HG02885 (cell line): ENCODE measurements at regions not wholly inside any gene's neighbourhood (a gene's known extent, or its start where the extent isn't known, plus 50 kb on each side); places are given as distances from the start of the nearest gene placed in this dataset.

Source experiments
- ATAC-seq: cut with Tn5 transposase; IDR thresholded peaks from one replicate; pipeline ENCODE4 v1.9.1; 2021; ENCODE audit warnings: mild to moderate bottlenecking; ENCODE audit not compliant: unreplicated experiment, poor library complexity

DNA sequence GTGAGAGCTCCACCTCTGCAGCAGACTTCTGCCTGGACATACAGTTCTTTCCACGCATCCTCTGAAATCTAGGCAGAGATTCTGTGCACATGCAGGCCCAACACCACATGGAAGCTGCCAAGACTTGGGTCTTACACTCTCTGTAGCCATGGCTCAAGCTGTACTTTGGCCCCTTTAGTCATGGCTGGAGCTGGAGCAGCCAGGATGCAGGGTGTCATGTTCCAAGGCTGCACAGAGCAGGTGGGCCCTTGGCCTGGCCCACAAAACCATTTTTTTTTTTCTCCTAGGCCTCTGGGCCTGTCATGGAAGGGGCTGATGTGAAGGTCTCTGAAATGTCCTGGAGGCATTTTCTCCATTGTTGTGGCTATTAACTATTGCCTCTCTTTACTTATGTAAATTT lies 990.5 kb upstream of the ADGRL3 start:
- ATAC-seq, result no peak

DNA sequence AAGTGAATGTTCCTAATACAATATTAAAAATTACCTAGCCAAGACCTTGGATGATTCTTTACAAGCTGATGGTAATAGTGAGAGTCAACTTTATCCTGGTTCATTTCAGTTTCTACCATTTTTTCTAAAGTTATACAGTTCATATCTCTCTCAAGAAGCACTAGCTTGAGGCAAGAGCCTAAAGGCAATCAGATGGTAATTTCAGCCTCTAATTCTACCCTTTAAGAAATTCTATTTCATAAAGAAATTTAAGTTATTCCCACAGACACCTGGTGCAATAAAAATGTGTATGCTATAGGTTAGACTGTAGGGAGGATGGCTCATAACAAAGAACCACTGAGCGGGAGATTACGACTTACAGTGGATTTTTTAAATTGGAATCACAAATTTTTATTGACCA lies 984.2 kb upstream of the ADGRL3 start:
- ATAC-seq, result no peak

- no peak for ATAC-seq
These were observed 983.4 kb upstream of the ADGRL3 start for GRCh38 chr4:60216752-60217151.

DNA sequence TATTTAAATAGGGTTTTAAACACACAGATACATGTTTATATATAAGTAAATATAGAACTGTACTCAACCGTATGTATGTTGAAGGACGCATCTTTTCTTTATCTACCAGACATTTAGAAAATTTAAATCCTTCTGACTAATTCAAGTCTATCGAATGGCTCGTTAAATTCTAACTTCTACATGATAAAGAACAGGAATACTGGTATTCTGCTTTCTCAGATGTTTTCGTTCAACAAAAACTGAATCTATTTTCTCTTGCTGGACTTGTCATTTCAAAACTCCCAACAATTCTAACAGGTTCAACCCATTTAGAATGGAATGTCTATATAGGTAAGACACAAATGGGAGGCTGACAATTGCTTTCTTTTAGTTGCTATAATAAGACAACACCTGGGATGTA lies 978.3 kb upstream of the ADGRL3 start:
- no peak for ATAC-seq

DNA sequence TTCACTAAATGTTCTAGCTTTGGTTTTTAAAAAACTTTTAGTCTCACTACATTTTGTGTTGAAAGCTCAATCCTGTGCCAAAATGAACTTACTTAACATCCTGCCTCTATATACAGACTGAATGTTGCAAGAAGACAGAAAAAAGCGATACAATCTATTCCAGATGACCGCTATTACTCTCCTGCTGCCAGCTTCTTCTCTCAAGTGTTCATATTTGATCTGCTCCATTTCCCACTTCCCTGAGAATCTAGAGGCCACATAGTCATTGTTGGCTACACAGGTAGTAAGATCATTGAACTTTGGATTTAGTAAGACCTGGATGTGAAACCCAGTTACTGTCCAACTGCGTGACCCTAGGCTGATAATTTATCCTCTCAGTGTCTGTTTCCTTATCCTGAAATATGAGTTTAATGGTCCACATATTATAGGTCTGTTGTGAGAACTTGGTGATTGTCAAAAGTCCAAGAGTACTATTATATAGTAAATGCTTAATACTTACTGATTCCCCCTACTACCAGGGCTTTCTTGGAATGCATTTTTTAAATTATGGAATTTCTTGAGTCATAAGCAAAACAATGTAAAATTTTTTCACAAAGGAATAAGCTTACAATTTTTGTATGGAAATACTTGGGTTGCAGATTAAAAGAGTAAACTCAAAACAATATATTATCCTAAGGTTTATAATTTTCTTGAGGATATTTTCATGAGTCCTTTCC lies 976.8 kb upstream of the ADGRL3 start:
- ATAC-seq, result no peak

GRCh38 chr4:60241866-60242265 lies 958.3 kb upstream of the ADGRL3 start:
- no peak for ATAC-seq

GRCh38 chr4:60249784-60250183 lies 950.3 kb upstream of the ADGRL3 start:
- no peak for ATAC-seq

GRCh38 chr4:60250657-60251056 lies 949.5 kb upstream of the ADGRL3 start:
- no peak for ATAC-seq

- no peak for ATAC-seq
These were observed 940.3 kb upstream of the ADGRL3 start for GRCh38 chr4:60259781-60260180.

DNA sequence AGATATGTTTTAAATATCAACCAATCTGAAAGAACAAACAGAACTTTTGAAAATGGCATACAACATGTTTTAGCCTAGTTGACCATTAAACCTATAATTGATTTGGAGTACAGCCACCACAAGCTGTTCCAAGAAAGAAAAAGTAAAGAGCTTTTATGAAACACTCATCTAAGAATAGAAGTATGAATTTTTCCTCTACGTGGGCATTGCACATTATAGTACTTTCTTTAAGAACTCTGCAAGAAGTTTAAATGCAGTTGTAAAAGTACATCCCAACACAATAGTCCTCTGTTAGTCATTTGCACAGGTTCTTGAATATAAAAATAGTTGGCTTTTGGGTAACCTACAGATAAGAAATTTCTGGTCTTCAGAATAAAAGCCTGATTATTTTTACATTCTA lies 933.6 kb upstream of the ADGRL3 start:
- no peak for ATAC-seq

DNA sequence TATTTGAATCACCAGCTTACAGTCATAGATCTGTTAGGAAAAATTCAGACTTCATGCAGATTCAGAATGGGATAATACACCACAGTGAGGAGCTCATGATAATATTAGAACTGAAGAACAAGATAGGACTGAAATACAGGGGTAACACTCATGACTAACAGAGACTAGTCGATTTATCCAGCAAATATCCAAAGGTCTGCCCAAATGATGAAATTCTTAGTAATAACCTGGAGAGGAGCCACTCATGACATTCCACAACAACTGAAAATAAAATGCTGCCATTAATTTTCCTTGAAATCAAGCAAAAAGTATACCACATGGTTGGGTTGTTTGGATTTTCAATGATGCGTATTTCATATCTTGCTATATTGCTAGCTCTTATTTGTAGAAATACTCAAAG lies 903.7 kb upstream of the ADGRL3 start:
- no peak for ATAC-seq

DNA sequence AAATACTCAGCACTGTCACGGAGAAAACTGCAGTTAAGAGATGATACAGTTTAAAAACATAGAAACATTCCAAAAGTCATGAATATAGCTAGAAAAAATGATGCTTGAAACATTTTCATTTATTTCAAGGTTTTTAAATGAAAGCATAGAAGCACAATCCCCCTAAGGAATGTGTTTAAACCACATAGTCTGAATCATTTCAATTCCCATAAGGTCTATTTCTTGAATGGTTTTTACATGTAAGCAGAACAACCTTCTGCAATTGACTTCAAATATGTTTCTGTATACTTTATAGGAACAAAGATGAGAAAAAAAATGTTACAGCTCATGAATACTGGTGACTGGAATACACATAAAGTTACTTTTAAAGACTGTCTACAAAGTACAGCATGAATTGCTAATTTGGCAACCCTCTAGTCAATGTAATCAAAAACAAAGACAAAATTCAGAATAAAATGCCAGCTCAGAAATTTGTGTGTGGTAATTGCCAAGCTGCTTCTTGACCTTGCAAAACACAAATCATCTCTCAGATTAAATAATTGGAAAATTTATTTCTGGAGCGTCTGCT lies 886.4 kb upstream of the ADGRL3 start:
- no peak for ATAC-seq

GRCh38 chr4:60314416-60314815 lies 885.7 kb upstream of the ADGRL3 start:
- no peak for ATAC-seq

- no peak for ATAC-seq
These were observed 884.5 kb upstream of the ADGRL3 start for GRCh38 chr4:60315586-60315985.

DNA sequence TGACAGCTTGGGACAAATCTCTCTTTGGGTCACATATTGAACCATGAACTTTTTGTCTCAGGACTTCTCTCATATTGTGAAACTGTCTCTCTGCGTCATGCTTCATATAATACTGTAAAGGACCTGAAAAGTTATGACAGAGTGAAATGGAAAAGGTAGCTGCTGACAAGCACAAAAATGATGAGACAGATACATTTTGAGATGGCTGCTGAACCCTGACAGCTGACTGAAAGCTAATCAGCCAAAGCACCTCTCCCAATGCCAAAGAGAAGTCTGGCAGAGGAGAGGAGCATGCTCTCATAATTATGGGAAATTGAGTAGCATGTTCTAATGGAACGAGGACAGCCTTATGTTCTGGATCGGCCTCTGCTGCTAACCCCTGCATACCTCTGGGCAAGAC lies 873.4 kb upstream of the ADGRL3 start:
- ATAC-seq, result no peak

GRCh38 chr4:60327651-60328050 lies 872.5 kb upstream of the ADGRL3 start:
- ATAC-seq, result no peak

- no peak for ATAC-seq
These were observed 855.2 kb upstream of the ADGRL3 start for GRCh38 chr4:60344908-60345307.

DNA sequence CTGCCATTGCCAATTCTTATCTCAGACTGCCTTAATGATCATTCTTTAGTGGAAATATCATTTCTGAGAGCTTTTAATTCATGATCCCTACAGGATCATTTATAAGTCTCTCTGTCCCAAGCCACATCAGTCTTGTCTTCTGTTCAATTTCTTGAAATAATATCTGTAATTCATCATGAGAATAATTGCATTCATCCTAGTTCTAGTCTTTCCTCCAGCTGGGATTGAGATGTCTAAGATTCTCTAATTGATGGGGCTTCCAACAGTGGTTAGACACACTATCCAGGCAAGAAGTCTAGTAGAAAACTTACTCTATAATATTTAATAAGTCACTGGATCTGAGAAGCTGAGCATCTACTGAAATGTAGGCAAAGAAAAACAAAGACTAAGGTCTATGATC lies 854.7 kb upstream of the ADGRL3 start:
- no peak for ATAC-seq

GRCh38 chr4:60359746-60360367 lies 840.3 kb upstream of the ADGRL3 start:
- ATAC-seq, result no peak

GRCh38 chr4:60365176-60365575 lies 835.0 kb upstream of the ADGRL3 start:
- no peak for ATAC-seq

DNA sequence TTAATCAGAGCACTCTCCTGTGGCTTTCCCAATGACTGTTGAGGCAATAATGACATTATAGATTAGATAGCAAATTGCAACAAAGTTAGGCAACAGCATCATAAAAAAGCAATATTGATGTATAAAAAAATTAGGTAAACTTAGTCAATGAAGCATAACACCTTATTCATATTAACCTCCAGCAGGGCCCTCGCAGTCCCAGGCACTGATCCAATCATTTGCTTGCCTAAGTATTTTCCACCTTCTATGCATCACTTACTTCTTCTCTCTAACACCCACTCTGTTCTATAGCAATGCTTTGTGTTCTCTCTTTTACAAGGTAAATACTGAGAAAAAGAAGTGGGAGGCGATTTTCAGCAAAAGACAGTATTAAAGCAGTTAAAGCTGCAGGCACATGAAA lies 833.5 kb upstream of the ADGRL3 start:
- ATAC-seq, result no peak

DNA sequence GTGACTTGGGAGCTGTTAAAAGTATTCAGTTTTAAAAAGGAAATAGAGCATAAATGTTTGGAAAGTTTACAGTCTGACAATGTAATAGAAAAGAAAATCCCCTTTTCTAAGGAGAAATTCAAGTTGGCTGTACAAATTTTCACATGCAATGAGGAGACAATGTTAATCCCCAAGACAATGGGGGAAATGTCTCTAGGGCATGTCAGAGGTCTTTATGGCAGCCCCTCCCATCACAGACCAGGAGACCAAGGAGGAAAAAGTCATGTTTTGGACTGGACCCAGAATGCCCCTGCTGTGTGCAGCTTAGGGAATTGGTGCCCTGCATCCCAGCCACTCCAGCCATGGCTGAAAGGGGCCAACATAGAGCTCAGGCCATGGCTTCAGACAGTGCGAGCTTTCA lies 831.1 kb upstream of the ADGRL3 start:
- no peak for ATAC-seq
